D721Med (cell line): ENCODE measurements at regions not wholly inside any gene's neighbourhood (a gene's known extent, or its start where the extent isn't known, plus 50 kb on each side); places are given as distances from the start of the nearest gene placed in this dataset.

Source experiments
- DNase-seq: peaks from one replicate; pipeline ENCODE4 v3.0.0; 2011; ENCODE audit warnings: low spot score; ENCODE audit not compliant: insufficient read length
- FAIRE-seq: peaks from 2 replicates; lab custom pipeline; 2011; peaks lifted over from hg19 to GRCh38; lab: Jason Lieb, UNC
- CTCF ChIP-seq: IDR thresholded peaks from 2 replicates; pipeline ENCODE4 v1.5.1; 2012; ENCODE audit warnings: mild to moderate bottlenecking, control low read depth; ENCODE audit not compliant: insufficient read depth; ENCODE audit errors: missing control alignments

- no peak for FAIRE-seq
- DNase-seq: no peak
- no peak for TF ChIP-seq CTCF
Measured at GRCh38 chr11:97993562-97993961, 1027.2 kb upstream of the CNTN5 start.

GRCh38 chr11:97995874-97996273, 1024.9 kb upstream of the CNTN5 start:
- no peak for FAIRE-seq
- no peak for DNase-seq
- TF ChIP-seq CTCF: no peak

GRCh38 chr11:97996762-97997161, 1024.0 kb upstream of the CNTN5 start:
- DNase-seq (no peak), FAIRE-seq (no peak)
- TF ChIP-seq CTCF: no peak

DNA sequence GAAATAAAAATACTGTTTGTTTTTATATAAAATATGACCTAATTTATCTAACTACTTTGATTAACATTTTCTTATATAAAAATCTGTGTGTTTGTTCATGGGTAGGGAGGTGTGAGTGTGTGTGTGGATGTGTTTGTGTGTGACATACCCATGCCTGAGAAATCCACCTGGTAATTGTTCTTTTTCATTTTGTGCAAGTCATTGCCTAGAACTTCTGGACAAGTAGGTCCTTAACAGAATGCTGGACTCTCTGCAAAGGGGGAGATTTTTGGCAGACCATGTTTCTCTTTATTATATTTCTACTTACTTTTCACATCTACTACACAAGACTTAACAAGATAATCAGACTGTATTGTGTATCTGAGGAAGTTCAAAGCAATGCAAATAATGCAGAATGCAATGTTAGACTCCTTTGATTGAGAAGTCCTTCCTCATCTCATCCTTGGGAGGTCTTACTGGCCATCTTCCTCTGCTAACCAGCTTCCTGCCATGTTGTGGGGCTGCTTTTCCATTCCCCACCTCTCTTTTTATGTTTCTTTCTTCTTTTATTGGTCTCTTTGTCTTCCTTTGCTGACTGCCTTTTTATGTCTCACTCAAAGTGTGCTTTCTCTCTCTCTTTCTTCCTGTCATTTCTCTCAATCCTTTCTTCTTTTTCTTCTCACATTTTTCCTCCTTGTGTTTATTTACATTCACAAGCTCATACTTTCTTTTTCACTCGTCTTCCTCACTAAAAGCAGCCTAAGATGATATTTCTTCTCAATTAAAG, 1017.0 kb upstream of the CNTN5 start:
- no peak for FAIRE-seq
- no peak for TF ChIP-seq CTCF

GRCh38 chr11:98007072-98007471, 1013.7 kb upstream of the CNTN5 start:
- no peak for DNase-seq
- no peak for TF ChIP-seq CTCF
- no peak for FAIRE-seq

More for the DNA sequence above, 1017.0 kb upstream of the CNTN5 start:
- DNase-seq: no peak

DNA sequence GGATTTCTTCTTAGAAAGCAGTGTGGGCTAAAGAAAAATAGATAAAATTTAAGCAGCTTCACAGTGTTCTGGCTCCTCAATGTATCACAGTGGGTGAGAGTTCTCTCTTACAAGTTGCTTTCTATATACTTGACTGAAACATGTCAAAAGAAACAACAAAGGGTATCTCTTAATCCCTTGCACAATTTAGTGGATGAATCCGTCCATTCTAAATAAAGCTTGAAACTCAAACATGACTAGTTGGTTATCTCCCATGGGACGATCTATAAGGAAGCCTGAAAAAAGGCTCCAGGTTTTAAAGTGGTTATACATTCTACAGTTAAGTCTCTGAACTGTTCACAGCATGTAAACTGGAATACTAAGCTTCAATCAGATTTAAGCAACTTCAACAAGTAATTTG, 993.1 kb upstream of the CNTN5 start:
- FAIRE-seq: no peak
- no peak for TF ChIP-seq CTCF

DNA sequence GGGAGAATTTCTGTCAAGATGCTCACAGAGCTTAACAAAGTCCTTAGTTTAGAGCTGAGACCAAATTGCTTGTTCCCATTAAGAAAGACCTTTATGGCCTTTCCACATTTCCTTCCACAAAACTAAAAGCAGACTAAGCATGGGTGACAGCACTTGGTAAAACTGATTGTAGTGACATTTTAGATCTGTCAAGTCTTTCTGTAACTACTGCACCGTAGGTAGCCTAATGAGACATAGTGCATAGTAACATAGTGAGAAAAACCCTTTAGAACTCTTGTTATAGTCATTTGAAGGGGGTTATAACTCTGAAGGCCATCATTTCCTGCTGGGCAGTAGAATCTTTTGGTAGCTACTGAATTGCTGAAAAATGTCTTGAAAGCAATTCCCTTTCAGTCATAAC, 990.9 kb upstream of the CNTN5 start:
- DNase-seq (no peak), FAIRE-seq (no peak)
- no peak for TF ChIP-seq CTCF

More for the DNA sequence above, 993.1 kb upstream of the CNTN5 start:
- DNase-seq: no peak
